Tibial artery (tissue), 4 donors: ENCODE measurements at regions not wholly inside any gene's neighbourhood (a gene's known extent, or its start where the extent isn't known, plus 50 kb on each side); places are given as distances from the start of the nearest gene placed in this dataset.

Experiments used
- DNase-seq, 2 donors: peaks; one replicate each; pipeline ENCODE4 v3.0.0-alpha.2; 2019
- H3K27ac ChIP-seq, 2 donors: fragments of 200-600 bp; sonication (generic) in 1 of 2; 1 replicate in 1 of 2; 2 replicates in 1 of 2; pipeline ENCODE4 v1.5.1; 2018 to 2019; ENCODE audit warnings: mild to moderate bottlenecking in 1 of 2
- H3K27me3 ChIP-seq, 2 donors: fragments of 200-600 bp; sonication (generic) in 1 of 2; one replicate each; pipeline versions ENCODE4 v1.5.1 to v1.6.0; 2016 to 2019
- H3K36me3 ChIP-seq, 3 donors: fragments of 200-600 bp; sonication (generic) in 2 of 3; one replicate each; pipeline ENCODE4 v1.5.1; 2016 to 2019; ENCODE audit warnings: mild to moderate bottlenecking in 2 of 3
- H3K4me1 ChIP-seq, 4 donors: fragments of 200-600 bp; sonication (generic) in 2 of 4; 1 replicate in 3 of 4; 2 replicates in 1 of 4; pipeline ENCODE4 v1.5.1; 2016 to 2019
- H3K4me3 ChIP-seq, 2 donors: fragments of 200-600 bp; sonication (generic) in 1 of 2; 1 replicate in 1 of 2; 2 replicates in 1 of 2; pipeline ENCODE4 v1.5.1; 2018 to 2019; ENCODE audit warnings: mild to moderate bottlenecking in 2 of 2
- H3K9me3 ChIP-seq, 3 donors: fragments of 200-600 bp; sonication (generic) in 1 of 3; one replicate each; pipeline ENCODE4 v1.5.1; 2016 to 2019
- intact Hi-C: fragments of 100-400 bp; cut with DNase I; formaldehyde crosslinking; loops from one replicate; pipeline ENCODE4 v1.15.0; 2023; ENCODE audit warnings: low total_unique reads
- TF ChIP-seq, protein P1 (sequence below), 2 experiments: fragments of 200-600 bp in 1 of 2; fragments of 450-650 bp in 1 of 2; IDR thresholded peaks; one replicate each; pipeline ENCODE4 v1.5.1; 2017 to 2019; ENCODE audit warnings: antibody characterized with exemption in 2 of 2, mild to moderate bottlenecking in 1 of 2, moderate library complexity in 1 of 2

DNA sequence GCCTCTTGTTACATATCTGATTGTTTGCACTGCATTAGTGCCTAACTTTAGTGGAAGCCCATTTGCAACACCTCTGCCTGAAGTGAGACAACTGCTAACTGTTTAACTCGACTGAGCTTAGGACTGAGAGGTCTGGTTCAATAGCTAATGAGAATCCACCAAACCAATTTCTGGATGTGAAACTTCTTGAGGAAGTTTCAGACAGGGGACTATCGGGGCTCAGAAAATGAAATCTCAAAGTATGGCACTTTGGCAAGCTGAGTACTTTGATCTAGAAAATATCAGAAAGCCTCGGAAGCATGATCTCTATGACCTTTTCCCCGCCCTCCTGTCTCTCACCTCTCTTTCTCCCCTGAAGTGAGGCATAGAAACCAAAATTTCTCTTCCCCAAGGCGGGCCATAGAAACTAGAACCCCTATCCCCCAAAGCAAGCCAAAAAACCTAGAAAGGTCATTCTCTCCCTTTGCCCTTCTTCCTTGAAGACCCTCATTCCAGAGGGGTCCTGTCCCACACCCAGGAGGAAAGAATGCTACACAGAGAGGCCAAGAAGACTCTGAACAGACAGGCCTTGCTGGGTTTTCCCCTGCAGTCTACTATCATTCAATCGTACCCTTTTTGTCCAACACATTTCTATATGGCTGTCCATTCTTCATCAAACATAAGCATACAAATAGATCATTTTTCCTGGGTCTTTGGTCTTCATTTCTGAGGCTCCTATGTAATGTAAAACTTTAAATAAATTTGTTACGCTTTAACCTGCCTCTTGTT is 69.6 kb upstream of the CREB1 start:
- no peaks in the 10 kb centered on the region for H3K36me3 ChIP-seq
- no peak overlapping the region for H3K4me3 ChIP-seq
- intact Hi-C loops, result no loop called here
- no peaks in the 10 kb centered on the region for H3K4me1 ChIP-seq
- DNase-seq, result no peak
- no peaks in the 10 kb centered on the region for H3K9me3 ChIP-seq
- no peak overlapping the region for H3K27ac ChIP-seq
- H3K27me3 ChIP-seq, result no peaks in the 10 kb centered on the region
- TF ChIP-seq, protein P1, sequence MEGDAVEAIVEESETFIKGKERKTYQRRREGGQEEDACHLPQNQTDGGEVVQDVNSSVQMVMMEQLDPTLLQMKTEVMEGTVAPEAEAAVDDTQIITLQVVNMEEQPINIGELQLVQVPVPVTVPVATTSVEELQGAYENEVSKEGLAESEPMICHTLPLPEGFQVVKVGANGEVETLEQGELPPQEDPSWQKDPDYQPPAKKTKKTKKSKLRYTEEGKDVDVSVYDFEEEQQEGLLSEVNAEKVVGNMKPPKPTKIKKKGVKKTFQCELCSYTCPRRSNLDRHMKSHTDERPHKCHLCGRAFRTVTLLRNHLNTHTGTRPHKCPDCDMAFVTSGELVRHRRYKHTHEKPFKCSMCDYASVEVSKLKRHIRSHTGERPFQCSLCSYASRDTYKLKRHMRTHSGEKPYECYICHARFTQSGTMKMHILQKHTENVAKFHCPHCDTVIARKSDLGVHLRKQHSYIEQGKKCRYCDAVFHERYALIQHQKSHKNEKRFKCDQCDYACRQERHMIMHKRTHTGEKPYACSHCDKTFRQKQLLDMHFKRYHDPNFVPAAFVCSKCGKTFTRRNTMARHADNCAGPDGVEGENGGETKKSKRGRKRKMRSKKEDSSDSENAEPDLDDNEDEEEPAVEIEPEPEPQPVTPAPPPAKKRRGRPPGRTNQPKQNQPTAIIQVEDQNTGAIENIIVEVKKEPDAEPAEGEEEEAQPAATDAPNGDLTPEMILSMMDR (IDR thresholded peaks at IDR 0.05), result no peak

DNA sequence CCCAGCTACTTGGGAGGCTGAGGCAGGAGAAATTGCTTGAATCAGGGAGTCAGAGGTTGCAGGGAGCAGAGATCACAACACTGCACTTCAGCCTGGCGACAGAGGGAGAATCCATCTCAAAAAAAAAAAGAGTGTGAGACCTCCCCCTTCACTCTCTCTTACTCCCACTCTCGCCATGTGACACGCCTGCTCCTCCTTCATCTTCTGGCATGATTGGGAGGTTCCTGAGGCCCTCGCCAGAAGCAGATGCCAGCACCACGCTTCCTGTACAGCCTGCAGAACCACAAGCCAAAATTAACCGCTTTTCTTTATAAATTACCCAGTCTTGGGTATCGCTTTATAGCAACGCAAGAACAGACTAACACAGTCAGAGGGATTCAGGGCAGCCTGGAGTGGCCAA is 66.3 kb upstream of the CREB1 start:
- intact Hi-C loops, result no loop called here

DNA sequence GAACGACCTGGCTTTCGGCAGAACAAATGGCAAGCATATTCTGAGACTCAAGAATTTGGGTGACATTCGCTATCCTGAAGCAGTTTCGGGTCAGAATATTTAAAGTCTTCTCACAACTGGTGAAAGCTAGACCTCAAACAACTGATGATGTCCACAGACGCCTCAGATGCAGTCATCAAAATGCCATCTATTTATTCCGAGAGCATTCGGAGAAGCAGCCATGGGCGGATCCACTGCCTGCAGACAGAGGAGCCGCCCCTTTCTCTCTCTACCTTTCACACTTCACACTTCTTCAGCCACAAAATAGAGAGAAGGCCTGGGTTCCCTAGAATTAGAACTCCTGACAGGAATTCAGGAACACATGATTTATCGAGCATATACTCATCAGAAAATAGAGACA is 65.8 kb upstream of the CREB1 start:
- no peaks in the 10 kb centered on the region for H3K36me3 ChIP-seq
- TF ChIP-seq, protein P1 (IDR thresholded peaks at IDR 0.05), result no peak
- intact Hi-C loops, result no loop called here
- DNase-seq, result no peak
- H3K4me1 ChIP-seq, result no peaks in the 10 kb centered on the region
- H3K4me3 ChIP-seq, result no peak overlapping the region
- no peak overlapping the region for H3K27ac ChIP-seq
- no peaks in the 10 kb centered on the region for H3K27me3 ChIP-seq
- no peaks in the 10 kb centered on the region for H3K9me3 ChIP-seq

More for the DNA sequence above, 66.3 kb upstream of the CREB1 start:
- no peak overlapping the region for H3K27ac ChIP-seq
- no peak overlapping the region for H3K4me3 ChIP-seq
- H3K9me3 ChIP-seq, result no peaks in the 10 kb centered on the region
- no peaks in the 10 kb centered on the region for H3K36me3 ChIP-seq
- no peaks in the 10 kb centered on the region for H3K4me1 ChIP-seq
- TF ChIP-seq, protein P1 (IDR thresholded peaks at IDR 0.05), result no peak
- no peaks in the 10 kb centered on the region for H3K27me3 ChIP-seq
- DNase-seq, result no peak

DNA sequence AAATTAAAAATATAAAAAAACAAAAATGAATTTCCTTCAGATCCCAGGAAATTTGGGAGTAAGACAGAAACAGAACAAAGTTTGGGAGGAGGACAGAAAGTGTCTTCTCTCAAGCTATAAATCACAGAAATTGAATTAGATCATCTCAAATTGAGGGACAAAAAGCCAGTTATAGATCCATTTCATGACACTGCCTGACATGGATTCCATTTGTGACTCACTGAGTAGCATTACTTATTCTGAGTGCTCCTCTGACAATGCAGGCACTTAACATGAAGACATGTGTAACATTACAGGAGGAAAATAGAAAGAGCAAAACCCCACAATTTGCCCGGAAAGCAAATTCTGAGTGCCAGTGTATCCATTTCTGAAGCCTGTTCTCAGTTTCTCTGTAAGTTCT is 63.9 kb upstream of the CREB1 start:
- Histone ChIP-seq H3K4me1 (no peaks in the 10 kb centered on the region), H3K27ac (no peak overlapping the region), H3K4me3 (no peak overlapping the region), H3K27me3 (no peaks in the 10 kb centered on the region), H3K9me3 (no peaks in the 10 kb centered on the region), H3K36me3 (no peaks in the 10 kb centered on the region)
- intact Hi-C loops, result no loop called here
- no peak for DNase-seq
- TF ChIP-seq, protein P1 (IDR thresholded peaks at IDR 0.05), result no peak

DNA sequence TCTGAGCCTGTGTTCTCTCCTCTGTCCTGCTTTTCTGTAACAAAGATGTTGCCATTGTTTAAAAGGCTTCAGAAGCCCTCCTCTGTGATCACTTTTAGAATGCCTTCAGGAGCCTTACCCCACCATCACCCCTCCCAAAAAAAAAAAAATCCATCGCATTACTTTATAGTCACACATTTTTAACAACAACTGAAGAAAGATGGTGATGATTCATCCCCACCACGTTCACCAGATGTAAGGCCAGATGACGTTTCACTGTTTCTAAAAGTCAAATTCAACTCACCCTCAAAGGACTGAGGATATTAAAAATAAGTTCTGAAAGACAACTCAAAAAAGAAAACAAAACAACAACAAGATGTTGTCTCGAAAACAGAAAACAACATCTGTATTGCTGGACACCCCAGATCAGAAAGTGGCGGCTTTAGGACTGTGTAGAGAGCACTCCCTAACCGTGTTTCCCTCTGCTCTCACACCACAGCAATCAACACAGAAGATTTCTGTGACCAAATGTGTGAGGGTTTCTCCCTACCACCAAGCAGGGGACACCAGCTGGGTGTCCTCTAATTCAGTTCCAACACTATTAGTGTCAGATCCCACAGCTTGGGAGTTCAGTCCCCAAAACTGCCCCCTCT is 61.9 kb upstream of the CREB1 start:
- Histone ChIP-seq H3K27ac (no peak overlapping the region), H3K36me3 (no peaks in the 10 kb centered on the region), H3K4me3 (no peak overlapping the region), H3K4me1 (peaks cover 0 to 6% (median under 1%) of the 10 kb centered on the region in 4 donors), H3K27me3 (no peaks in the 10 kb centered on the region), H3K9me3 (no peaks in the 10 kb centered on the region)
- no peak for DNase-seq
- intact Hi-C loops, result no loop called here
- TF ChIP-seq, protein P1 (IDR thresholded peaks at IDR 0.05), result no peak
